Stimulated activated naive CD8-positive, alpha-beta T cell treated with anti-CD3 and anti-CD28 coated beads, Interleukin-15, Interleukin-2, amounts not matched to agents 100 ng/mL and 50 ng/mL, for 24 hours (primary cell): ENCODE measurements at regions not wholly inside any gene's neighbourhood (a gene's known extent, or its start where the extent isn't known, plus 50 kb on each side); places are given as distances from the start of the nearest gene placed in this dataset.

ENCODE experiments used
- H3K27ac Mint-ChIP-seq: one replicate; pipeline ENCODE4 v1.8.0; 2021; ENCODE audit warnings: mild to moderate bottlenecking, mixed read lengths
- H3K27me3 Mint-ChIP-seq: one replicate; pipeline ENCODE4 v1.8.0; 2021; ENCODE audit warnings: mixed read lengths
- H3K36me3 Mint-ChIP-seq: one replicate; pipeline ENCODE4 v1.8.0; 2021; ENCODE audit warnings: low read depth, mixed read lengths
- H3K4me1 Mint-ChIP-seq: one replicate; pipeline ENCODE4 v1.8.0; 2021; ENCODE audit warnings: low read depth, mixed read lengths
- H3K4me3 Mint-ChIP-seq: one replicate; pipeline ENCODE4 v1.8.0; 2021; ENCODE audit warnings: mild to moderate bottlenecking, mixed read lengths
- H3K9me3 Mint-ChIP-seq: one replicate; pipeline ENCODE4 v1.8.0; 2021; ENCODE audit warnings: mixed read lengths

DNA sequence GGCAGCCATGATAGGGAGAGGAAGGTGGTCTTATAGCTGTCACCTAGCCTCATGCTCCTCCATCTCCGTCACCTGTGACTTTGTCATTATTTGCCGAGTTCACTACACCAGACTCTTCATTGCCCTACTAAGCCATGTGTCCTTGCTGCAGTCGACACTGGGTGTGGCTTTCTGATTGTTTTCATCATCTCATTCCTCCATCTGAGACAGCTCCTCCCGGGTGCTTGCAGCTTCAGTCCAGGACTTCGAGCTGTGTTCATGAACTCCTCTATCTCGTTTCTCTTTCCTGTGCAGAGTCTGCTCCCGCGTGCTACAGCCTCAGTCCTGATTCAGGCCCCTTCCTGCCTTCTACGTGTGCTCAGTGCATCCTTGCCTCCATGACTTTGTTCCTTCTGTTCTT is 295.1 kb upstream of the TNP1 start:
- Mint-ChIP-seq H3K9me3 (no peaks in the 10 kb centered on the region), H3K27me3 (peaks cover 17% of the 10 kb centered on the region), H3K4me3 (no peak overlapping the region), H3K36me3 (no peaks in the 10 kb centered on the region), H3K4me1 (no peaks in the 10 kb centered on the region), H3K27ac (no peak overlapping the region)

DNA sequence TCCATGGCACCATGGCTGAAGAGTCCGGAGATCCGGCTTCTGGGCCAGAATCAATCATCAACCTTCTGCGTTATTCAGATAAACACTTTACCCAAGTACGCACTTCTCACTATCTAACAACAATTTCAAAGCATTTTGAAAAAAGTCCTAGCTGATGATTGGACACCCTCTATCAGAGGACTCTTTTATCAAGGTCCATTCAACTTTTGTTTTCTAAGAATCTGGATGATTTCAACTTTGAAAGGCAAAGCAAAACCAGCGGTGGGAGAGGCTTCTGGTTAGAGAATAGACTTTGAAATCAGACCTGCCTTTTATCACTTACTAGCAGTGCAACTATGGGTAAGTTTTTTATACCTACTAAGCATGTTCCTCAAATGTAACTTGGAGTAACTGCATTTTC is 293.6 kb upstream of the TNP1 start:
- Mint-ChIP-seq H3K4me1 (no peaks in the 10 kb centered on the region), H3K9me3 (no peaks in the 10 kb centered on the region), H3K4me3 (no peak overlapping the region), H3K27ac (no peak overlapping the region), H3K36me3 (no peaks in the 10 kb centered on the region), H3K27me3 (peaks cover 20% of the 10 kb centered on the region)

DNA sequence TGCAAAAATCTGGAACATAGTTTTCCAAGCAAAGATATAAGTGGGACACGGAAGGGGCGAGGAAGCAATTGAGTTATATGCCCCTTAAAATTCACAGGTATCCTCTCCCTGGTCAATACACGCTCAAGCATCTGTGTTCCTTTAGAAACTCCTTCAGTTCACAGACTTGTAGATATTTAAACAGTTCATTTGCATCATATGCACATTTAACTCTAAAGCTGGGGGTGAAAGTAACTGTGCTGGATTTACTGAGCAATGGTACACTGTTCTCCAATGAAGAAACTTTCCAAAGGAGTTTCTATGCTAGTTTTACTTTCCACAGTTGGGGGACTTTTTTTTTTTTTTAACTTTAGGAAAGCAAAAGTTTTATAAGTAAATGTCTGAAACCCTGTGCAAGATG is 293.0 kb upstream of the TNP1 start:
- no peak overlapping the region for H3K27ac Mint-ChIP-seq
- no peaks in the 10 kb centered on the region for H3K9me3 Mint-ChIP-seq
- no peak overlapping the region for H3K4me3 Mint-ChIP-seq
- H3K36me3 Mint-ChIP-seq: no peaks in the 10 kb centered on the region
- H3K4me1 Mint-ChIP-seq: no peaks in the 10 kb centered on the region
- H3K27me3 Mint-ChIP-seq: peaks cover 19% of the 10 kb centered on the region

DNA sequence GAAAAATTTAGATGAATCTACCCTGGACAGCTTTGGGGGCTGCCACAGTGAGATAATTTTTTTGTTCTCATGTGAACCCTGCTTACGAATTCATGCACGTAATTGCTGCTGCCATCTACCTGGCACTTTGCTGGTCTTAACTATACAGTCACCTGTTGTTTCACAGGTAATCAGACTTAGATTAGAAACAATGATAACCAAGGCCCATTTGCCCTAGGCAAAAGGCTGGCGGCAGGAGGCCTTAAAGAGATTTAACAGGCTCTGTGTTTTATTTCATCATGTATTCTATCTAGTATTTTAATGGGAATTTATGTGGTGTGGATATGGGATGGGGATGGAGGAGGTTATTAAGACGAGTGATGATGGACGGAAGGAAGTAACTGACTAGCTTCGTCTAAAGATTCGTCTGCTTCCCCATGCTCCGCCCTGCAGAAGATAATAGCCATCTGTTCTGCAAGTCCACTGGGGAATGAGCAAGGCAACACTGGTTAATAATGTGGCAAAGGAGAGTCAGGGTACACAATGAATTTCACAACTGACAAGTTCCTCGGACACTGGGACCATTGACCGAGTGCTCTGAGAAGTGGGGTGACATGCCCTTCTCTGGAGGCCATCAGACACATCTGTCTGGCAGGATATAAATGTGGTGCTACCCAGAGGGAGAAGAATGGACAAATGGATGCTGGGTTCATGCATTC is 291.8 kb upstream of the TNP1 start:
- H3K4me3 Mint-ChIP-seq: no peak overlapping the region
- no peaks in the 10 kb centered on the region for H3K9me3 Mint-ChIP-seq
- H3K4me1 Mint-ChIP-seq: no peaks in the 10 kb centered on the region
- H3K27ac Mint-ChIP-seq: no peak overlapping the region
- H3K27me3 Mint-ChIP-seq: peaks cover 29% of the 10 kb centered on the region
- H3K36me3 Mint-ChIP-seq: no peaks in the 10 kb centered on the region

DNA sequence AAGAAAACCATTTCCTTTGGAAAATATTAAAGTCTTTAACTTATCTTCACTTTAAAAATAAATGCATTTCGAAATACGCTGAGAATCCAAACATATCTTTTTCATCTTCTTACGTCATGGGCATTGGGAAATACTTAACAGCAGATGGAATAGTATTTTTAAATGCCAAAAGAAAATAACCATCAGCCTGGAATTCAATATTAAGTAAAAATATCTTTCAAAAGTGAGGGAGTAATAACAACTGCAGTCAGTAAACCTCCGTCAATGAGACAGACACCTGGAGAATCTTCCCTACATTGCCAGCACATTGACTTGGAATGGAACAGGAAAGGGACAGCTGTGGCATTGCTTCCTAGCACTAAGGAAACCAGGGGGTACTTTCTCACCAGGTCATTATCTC is 290.4 kb upstream of the TNP1 start:
- no peak overlapping the region for H3K27ac Mint-ChIP-seq
- no peaks in the 10 kb centered on the region for H3K4me1 Mint-ChIP-seq
- no peak overlapping the region for H3K4me3 Mint-ChIP-seq
- no peaks in the 10 kb centered on the region for H3K36me3 Mint-ChIP-seq
- no peaks in the 10 kb centered on the region for H3K9me3 Mint-ChIP-seq
- peaks cover 34% of the 10 kb centered on the region for H3K27me3 Mint-ChIP-seq

DNA sequence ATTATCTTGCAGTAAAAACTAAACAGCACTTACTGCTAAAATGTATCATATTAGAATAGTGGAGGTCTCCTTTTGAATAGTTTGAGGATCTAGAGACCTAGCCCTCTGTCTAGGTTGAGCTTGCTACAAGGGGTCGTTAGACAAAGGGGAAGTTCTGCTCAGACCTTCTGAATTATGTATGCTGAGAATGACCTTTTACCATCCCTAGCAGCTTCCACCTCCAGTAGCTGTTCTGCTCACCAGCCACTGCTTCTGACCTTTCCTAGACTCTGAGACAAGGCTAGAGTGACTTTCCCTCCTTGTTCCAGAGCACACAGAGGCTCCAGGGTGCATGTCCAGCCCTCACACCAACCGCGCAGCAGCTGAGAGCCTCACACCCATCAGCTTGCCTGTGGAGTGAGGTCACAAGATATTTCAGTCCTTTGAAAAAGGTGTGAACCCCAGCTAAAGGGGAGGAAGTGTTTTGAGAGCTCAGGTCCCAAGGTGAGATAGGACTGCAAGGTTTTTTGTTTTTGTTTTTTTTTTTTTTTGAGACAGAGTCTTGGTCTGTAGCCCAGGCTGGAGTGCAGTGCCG is 289.3 kb upstream of the TNP1 start:
- Mint-ChIP-seq H3K4me3 (no peak overlapping the region), H3K4me1 (no peaks in the 10 kb centered on the region), H3K36me3 (no peaks in the 10 kb centered on the region), H3K9me3 (no peaks in the 10 kb centered on the region), H3K27me3 (peaks cover 39% of the 10 kb centered on the region), H3K27ac (no peak overlapping the region)

DNA sequence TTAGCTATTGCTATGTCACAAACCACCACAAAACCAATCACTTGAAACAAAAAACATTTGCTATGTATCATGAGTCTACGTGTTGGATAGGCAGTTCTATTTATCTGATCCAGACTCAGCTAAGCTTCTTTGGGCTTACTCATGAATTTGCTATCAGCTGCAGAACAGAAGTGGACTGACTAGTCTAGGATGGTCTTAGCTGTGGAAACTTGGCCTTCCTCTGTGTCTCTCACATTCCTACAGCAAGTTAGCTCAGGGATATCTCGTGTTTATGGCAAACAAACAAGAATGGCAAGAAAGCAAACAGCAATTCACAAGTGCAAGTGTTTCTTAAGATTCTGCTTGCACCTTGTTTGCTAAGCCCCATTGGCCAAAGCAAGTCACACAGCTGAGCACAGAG is 288.0 kb upstream of the TNP1 start:
- Mint-ChIP-seq H3K36me3 (no peaks in the 10 kb centered on the region), H3K4me1 (no peaks in the 10 kb centered on the region), H3K27ac (no peak overlapping the region), H3K27me3 (peaks cover 40% of the 10 kb centered on the region), H3K9me3 (no peaks in the 10 kb centered on the region), H3K4me3 (no peak overlapping the region)

DNA sequence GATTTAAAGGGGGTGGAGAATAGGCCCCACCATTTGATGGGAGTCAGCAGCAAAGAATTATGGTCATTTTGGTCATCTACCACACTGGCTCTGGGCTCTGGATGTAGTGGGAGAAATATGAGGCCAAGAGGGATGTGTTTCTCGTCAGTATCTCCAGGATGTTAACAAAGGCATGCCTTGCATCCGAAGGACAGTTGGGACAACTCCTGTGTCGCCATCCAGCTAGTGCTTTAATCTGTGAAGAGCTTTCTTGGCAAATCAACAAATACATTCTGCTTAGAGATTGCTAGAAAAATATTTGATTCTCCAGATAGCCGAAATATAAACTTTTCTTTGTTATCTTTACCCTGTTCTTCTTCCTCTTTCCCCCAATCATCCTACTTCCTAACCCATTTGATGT is 287.1 kb upstream of the TNP1 start:
- H3K9me3 Mint-ChIP-seq: peaks cover 6% of the 10 kb centered on the region
- H3K4me1 Mint-ChIP-seq: no peaks in the 10 kb centered on the region
- H3K4me3 Mint-ChIP-seq: no peak overlapping the region
- H3K27ac Mint-ChIP-seq: no peak overlapping the region
- H3K36me3 Mint-ChIP-seq: no peaks in the 10 kb centered on the region
- H3K27me3 Mint-ChIP-seq: peaks cover 34% of the 10 kb centered on the region

DNA sequence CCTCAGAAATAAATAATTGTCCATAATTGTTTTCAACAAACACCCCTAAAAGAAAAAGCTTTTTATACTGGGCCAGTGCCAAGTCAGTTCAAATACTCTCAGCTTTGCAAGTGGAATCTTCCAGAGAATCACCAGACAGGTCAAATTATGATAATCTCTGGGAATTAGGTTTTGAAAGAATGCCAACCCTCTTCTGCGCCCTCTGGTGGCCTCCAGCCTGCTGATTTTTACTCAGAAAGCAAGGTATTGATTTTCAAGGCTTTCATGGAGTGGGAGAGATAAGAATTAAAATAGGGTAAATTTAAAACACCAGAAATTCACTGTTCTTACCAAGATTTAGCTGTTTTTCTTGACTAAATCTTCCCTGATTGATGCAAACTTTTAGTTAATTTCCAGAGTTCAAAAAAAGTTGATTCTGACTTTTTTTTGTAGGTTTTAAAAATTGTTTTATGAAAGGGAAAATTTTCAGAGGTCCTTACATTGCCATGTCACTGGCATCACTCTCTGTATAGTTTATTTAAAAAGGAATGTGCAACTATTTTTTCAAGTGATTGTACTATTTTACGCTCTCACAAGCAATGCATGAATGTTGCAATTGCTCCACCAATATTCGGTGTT is 282.9 kb upstream of the TNP1 start:
- no peaks in the 10 kb centered on the region for H3K36me3 Mint-ChIP-seq
- H3K4me1 Mint-ChIP-seq: no peaks in the 10 kb centered on the region
- peaks cover 32% of the 10 kb centered on the region for H3K9me3 Mint-ChIP-seq
- peaks cover 29% of the 10 kb centered on the region for H3K27me3 Mint-ChIP-seq
- no peak overlapping the region for H3K27ac Mint-ChIP-seq
- H3K4me3 Mint-ChIP-seq: no peak overlapping the region

DNA sequence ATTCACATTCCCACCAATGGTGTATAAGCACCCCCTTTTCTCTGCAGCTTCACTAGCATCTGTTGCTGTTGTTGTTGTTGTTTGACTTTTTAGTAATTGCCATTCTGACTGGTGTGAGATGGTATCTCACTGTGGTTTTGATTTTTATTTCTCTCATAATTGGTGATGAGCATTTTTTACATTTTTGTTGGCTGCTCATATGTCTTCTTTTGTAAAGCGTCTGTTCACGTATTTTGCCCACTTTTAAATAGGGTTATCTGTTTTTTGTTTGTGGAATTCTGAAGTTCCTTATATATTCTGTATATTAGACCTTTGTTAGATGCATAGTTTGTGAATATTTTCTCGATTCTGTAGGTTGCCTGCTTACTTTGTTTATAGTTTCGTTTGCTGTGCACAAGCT is 278.4 kb upstream of the TNP1 start:
- H3K27ac Mint-ChIP-seq: no peak overlapping the region
- H3K4me3 Mint-ChIP-seq: no peak overlapping the region
- H3K9me3 Mint-ChIP-seq: peaks cover 46% of the 10 kb centered on the region
- H3K4me1 Mint-ChIP-seq: no peaks in the 10 kb centered on the region
- H3K36me3 Mint-ChIP-seq: no peaks in the 10 kb centered on the region
- H3K27me3 Mint-ChIP-seq: peaks cover 17% of the 10 kb centered on the region

DNA sequence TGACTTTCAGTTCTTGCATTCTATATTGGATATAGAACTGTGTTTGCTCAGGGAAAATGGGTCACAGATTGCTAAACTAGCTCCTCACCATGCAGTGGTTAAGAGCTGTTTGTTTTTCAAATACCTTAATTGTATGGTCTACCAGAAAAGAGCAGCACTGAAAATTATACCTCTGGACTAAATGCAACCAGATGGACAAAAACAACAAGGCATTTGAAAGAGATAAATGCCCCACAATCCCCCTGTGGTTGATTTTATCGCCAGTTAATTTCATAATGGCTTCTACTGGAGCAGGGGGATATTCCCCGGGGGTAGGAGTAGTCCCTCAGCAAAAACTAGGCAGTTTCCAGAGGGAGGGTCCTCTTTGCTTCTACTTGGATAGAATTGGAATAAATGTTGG is 267.9 kb upstream of the TNP1 start:
- H3K27ac Mint-ChIP-seq: no peak overlapping the region
- H3K27me3 Mint-ChIP-seq: peaks cover 12% of the 10 kb centered on the region
- no peaks in the 10 kb centered on the region for H3K9me3 Mint-ChIP-seq
- no peak overlapping the region for H3K4me3 Mint-ChIP-seq
- no peaks in the 10 kb centered on the region for H3K4me1 Mint-ChIP-seq
- H3K36me3 Mint-ChIP-seq: no peaks in the 10 kb centered on the region

DNA sequence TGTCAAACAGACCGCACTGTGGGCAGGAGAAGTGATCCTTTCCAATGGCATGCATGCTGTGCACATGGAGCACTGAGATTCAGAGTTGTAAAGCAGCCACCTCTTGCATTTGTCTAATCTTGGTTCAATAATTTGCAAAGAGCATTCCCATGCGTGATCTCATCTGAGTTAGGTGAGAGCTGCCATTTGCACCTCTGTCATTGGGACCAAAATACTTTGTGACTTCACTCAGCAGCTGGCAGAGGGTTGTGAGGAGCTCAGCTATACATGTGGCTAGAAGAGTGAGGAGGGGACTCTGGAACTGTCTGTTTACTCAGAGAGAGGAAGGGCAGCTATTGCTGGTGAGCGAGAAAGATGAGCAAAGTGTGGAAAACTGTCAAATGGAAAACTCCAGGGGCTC is 265.1 kb upstream of the TNP1 start:
- Mint-ChIP-seq H3K27me3 (peaks cover 8% of the 10 kb centered on the region), H3K4me3 (no peak overlapping the region), H3K36me3 (no peaks in the 10 kb centered on the region), H3K4me1 (no peaks in the 10 kb centered on the region), H3K9me3 (no peaks in the 10 kb centered on the region), H3K27ac (no peak overlapping the region)

DNA sequence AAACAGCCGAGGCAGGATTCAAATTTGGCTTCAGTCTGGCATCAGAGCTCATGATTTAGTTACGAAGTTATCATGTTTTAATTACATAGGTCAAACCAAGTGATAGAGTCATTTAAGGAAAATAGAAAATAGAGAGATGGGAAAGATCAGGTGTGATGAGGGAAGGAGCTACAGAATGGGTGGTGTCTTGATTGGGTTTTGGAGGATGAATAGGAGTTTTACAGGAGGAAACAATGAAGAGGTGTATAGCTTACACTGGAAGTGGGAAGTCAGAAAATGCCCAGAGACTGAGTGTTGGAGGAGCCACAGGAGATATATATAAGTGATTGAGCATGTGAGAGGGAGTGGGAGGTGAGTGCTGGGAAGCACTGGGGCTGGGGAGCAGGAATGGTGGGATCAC is 264.2 kb upstream of the TNP1 start:
- no peak overlapping the region for H3K4me3 Mint-ChIP-seq
- no peak overlapping the region for H3K27ac Mint-ChIP-seq
- H3K4me1 Mint-ChIP-seq: no peaks in the 10 kb centered on the region
- no peaks in the 10 kb centered on the region for H3K9me3 Mint-ChIP-seq
- H3K36me3 Mint-ChIP-seq: no peaks in the 10 kb centered on the region
- H3K27me3 Mint-ChIP-seq: peaks cover 8% of the 10 kb centered on the region

DNA sequence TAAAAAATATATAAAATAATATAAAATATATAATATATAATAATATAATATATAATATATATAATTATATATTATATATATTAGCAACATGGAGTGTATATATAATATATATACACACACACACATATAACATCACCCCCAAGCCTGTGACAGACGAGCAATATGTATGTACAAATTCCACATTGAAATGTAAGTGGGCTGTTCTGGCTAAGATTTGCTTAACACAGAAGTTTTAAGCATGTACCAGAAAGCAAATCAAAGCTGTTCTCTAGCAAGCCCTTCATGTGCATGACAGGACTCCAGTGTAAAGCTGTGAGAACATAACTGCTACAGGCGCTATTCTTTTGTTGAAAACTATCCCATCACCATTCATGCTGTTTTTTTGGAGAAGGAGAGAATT is 261.7 kb upstream of the TNP1 start:
- no peaks in the 10 kb centered on the region for H3K4me1 Mint-ChIP-seq
- no peak overlapping the region for H3K4me3 Mint-ChIP-seq
- H3K27me3 Mint-ChIP-seq: peaks cover 13% of the 10 kb centered on the region
- no peak overlapping the region for H3K27ac Mint-ChIP-seq
- no peaks in the 10 kb centered on the region for H3K9me3 Mint-ChIP-seq
- no peaks in the 10 kb centered on the region for H3K36me3 Mint-ChIP-seq

DNA sequence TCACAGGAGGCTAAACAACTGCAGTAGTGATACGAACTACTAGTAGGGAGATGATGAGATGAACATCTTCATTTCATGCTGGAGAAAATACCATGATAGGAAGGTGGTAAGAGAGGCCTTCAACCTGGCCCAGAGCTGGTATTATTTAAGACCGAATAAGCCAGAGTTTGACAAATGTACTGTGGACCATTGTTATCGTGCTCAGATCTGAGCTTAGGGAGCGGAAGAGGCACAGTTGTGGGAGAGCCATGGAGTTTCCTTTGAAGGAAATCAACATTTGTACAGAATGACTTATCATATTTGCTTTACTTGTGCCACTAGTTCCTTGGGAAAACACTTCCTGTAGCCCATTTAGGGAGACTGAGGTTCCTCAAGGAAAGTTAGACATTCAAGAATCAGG is 260.6 kb upstream of the TNP1 start:
- no peaks in the 10 kb centered on the region for H3K4me1 Mint-ChIP-seq
- H3K27me3 Mint-ChIP-seq: peaks cover 20% of the 10 kb centered on the region
- H3K4me3 Mint-ChIP-seq: no peak overlapping the region
- no peaks in the 10 kb centered on the region for H3K36me3 Mint-ChIP-seq
- H3K9me3 Mint-ChIP-seq: no peaks in the 10 kb centered on the region
- no peak overlapping the region for H3K27ac Mint-ChIP-seq
